Panc1 (cell line): ENCODE measurements at regions not wholly inside any gene's neighbourhood (a gene's known extent, or its start where the extent isn't known, plus 50 kb on each side); places are given as distances from the start of the nearest gene placed in this dataset.

Source experiments
- ATAC-seq: fragments of 200-7000 bp; cut with Tn5 transposase; 2 replicates; pipeline ENCODE4 v1.9.1; 2020; ENCODE audit warnings: mild to moderate bottlenecking, moderate library complexity
- BruUV-seq: library from RNA; stranded (reverse); fragments of 400-500 nt; replicated peaks from 2 replicates; lab custom pipeline; 2021; lab: Mats Ljungman, UMichigan
- CTCF ChIA-PET: fragments of 300-600 bp; sonication (Branson Sonifier 250); formaldehyde crosslinking; loops from one replicate; lab custom pipeline; 2022; ENCODE audit warnings: antibody characterized with exemption; lab: Charles Lee
- POLR2A ChIA-PET: fragments of 300-600 bp; sonication (Branson Sonifier 250); formaldehyde crosslinking; loops from one replicate; lab custom pipeline; 2022; ENCODE audit warnings: antibody characterized with exemption; lab: Charles Lee
- DNase-seq: peaks from one replicate; pipeline ENCODE4 v3.0.0-alpha.2; 2010; ENCODE audit warnings: low read depth, low spot score
- H3K27ac ChIP-seq: 2 replicates; pipeline ENCODE4 v1.5.1; 2011; ENCODE audit warnings: mild to moderate bottlenecking, low read length, inconsistent platforms
- H3K27me3 ChIP-seq: fragments of 200-500 bp; sonication (Bioruptor generic); 2 replicates; pipeline ENCODE4 v1.6.0; 2014; ENCODE audit warnings: low read length, inconsistent platforms; ENCODE audit not compliant: control insufficient read depth, insufficient read depth
- H3K36me3 ChIP-seq: fragments of 200-500 bp; sonication (Bioruptor generic); 2 replicates; pipeline ENCODE4 v1.5.1; 2014; ENCODE audit warnings: inconsistent platforms, mild to moderate bottlenecking, low read length, moderate library complexity; ENCODE audit not compliant: control insufficient read depth, insufficient read depth
- H3K4me1 ChIP-seq: 2 replicates; pipeline ENCODE4 v1.5.1; 2011; ENCODE audit warnings: inconsistent platforms, mild to moderate bottlenecking, low read length, moderate library complexity; ENCODE audit not compliant: control insufficient read depth, insufficient read depth
- H3K4me3 ChIP-seq, 2 experiments: 2 replicates each; pipeline ENCODE4 v1.5.1; 2011 to 2012; ENCODE audit warnings: low read depth in 2 of 2, low read length in 2 of 2, mild to moderate bottlenecking in 2 of 2, inconsistent platforms in 1 of 2, moderate library complexity in 1 of 2
- H3K9me3 ChIP-seq: fragments of 200-500 bp; sonication (Bioruptor generic); 2 replicates; pipeline ENCODE4 v1.5.1; 2014; ENCODE audit warnings: low read depth, mild to moderate bottlenecking, inconsistent platforms, low read length, moderate library complexity; ENCODE audit not compliant: control insufficient read depth, insufficient read depth
- CTCF ChIP-seq: fragments of 450-650 bp; IDR thresholded peaks from 2 replicates; pipeline ENCODE4 v1.5.1; 2017; ENCODE audit warnings: mild to moderate bottlenecking
- POLR2AphosphoS5 ChIP-seq: IDR thresholded peaks from 2 replicates; pipeline ENCODE4 v1.6.1; 2012; ENCODE audit warnings: mild to moderate bottlenecking, low read depth, low read length, moderate library complexity
- REST ChIP-seq, 2 experiments: IDR thresholded peaks; 2 replicates each; pipeline ENCODE4 v1.6.1; 2011 to 2012; ENCODE audit warnings: low read depth in 2 of 2, control low read depth in 1 of 2, low read length in 1 of 2, mild to moderate bottlenecking in 1 of 2, moderate library complexity in 1 of 2; ENCODE audit not compliant: insufficient read depth in 1 of 2
- SIN3A ChIP-seq: IDR thresholded peaks from 2 replicates; pipeline ENCODE4 v1.6.1; 2012; ENCODE audit warnings: low read depth, mild to moderate bottlenecking, low read length, moderate library complexity, borderline replicate concordance; ENCODE audit not compliant: insufficient read depth
- TCF7L2 ChIP-seq: IDR thresholded peaks from 2 replicates; pipeline ENCODE4 v1.6.1; 2011; ENCODE audit warnings: mild to moderate bottlenecking, low read depth, low read length, inconsistent platforms
- in situ Hi-C: cut with HindIII; loops from 2 replicates; pipeline ENCODE4 v1.10.0; 2016; ENCODE audit warnings: low sequenced_read_pairs, low pct_unique_long_range_greater_than_20kb
- intact Hi-C: fragments of 100-400 bp; cut with micrococcal nuclease; formaldehyde crosslinking; loops from one replicate; pipeline ENCODE4 v1.10.0; 2022; ENCODE audit not compliant: unreplicated experiment

GRCh38 chr14:97219431-97220017 lies 422.3 kb downstream of the VRK1 start:
- ATAC-seq (no peak), DNase-seq (no peak)
- H3K4me1 ChIP-seq, result no peaks in the 10 kb centered on the region
- no peak overlapping the region for H3K27ac ChIP-seq
- intact Hi-C loops (no loop called here), in situ Hi-C loops (no loop called here)
- no peak overlapping the region for H3K4me3 ChIP-seq
- H3K27me3 ChIP-seq, result 0 out of 2 replicates have a peak, but pooled peaks cover 4% of the 10 kb centered on the region
- CTCF ChIA-PET, result no interaction called here
- no peaks in the 10 kb centered on the region for H3K36me3 ChIP-seq
- POLR2A ChIA-PET, result no interaction called here
- H3K9me3 ChIP-seq, result no peaks in the 10 kb centered on the region
- TF ChIP-seq CTCF (no peak), POLR2AphosphoS5 (no peak), REST (IDR thresholded peaks at IDR 0.05; ENCODE audit: insufficient read depth in 1 of 2, low read depth in 2 of 2, low read length in 1 of 2) (no peak), TCF7L2 (no peak), SIN3A (no peak)
- BruUV-seq, result no TSS peak

GRCh38 chr14:97221572-97222285 lies 424.5 kb downstream of the VRK1 start:
- Histone ChIP-seq H3K4me1 (no peaks in the 10 kb centered on the region), H3K36me3 (no peaks in the 10 kb centered on the region), H3K4me3 (no peak overlapping the region), H3K9me3 (no peaks in the 10 kb centered on the region), H3K27me3 (0 out of 2 replicates have a peak, but pooled peaks cover 2% of the 10 kb centered on the region), H3K27ac (no peak overlapping the region)
- in situ Hi-C loops, result no loop called here
- no peak for TF ChIP-seq POLR2AphosphoS5
- TF ChIP-seq CTCF, result no peak
- no peak for TF ChIP-seq TCF7L2
- no peak for TF ChIP-seq REST (IDR thresholded peaks at IDR 0.05; ENCODE audit: insufficient read depth in 1 of 2, low read depth in 2 of 2, low read length in 1 of 2)
- TF ChIP-seq SIN3A, result no peak
- ATAC-seq (no peak), DNase-seq (no peak)
- POLR2A ChIA-PET, result no interaction called here
- BruUV-seq, result no TSS peak
- CTCF ChIA-PET, result no interaction called here
- intact Hi-C loops, result no loop called here
